ENCODE measurements at regions not wholly inside any gene's neighbourhood (a gene's known extent, or its start where the extent isn't known, plus 50 kb on each side); places are given as distances from the start of the nearest gene placed in this dataset.

- TF ChIP-seq CTCF (IDR thresholded peaks at IDR 0.05; ENCODE audit: low read length) (no peak), EZH2 (optimal IDR thresholded peaks at IDR 0.05; ENCODE audit: low read depth, low read length) (no peak)
Measured at GRCh38 chr1:36626435-36626834, 143.7 kb upstream of the CSF3R start.
